GM12878 (cell line): ENCODE measurements at regions not wholly inside any gene's neighbourhood (a gene's known extent, or its start where the extent isn't known, plus 50 kb on each side); places are given as distances from the start of the nearest gene placed in this dataset.
"Not testable (repeated sequence)": the region's sequence is repeated elsewhere in the genome, so short reads cannot be mapped to it uniquely, and the experiment has no call there.

Experiments
- ATAC-seq: fragments of 200-7000 bp; cut with Tn5 transposase; 3 replicates; pipeline ENCODE4 v1.9.1; 2020; ENCODE audit warnings: mild to moderate bottlenecking, moderate library complexity
- BruUV-seq: library from RNA; stranded (reverse); fragments of 400-500 nt; replicated peaks from 2 replicates; lab custom pipeline; 2021; lab: Mats Ljungman, UMichigan
- CTCF ChIA-PET: fragments of 300-600 bp; sonication (Branson Sonifier 250); formaldehyde crosslinking; extraction: SDS; loops from one replicate; lab custom pipeline; 2021; ENCODE audit warnings: inconsistent platforms; lab: Yijun Ruan, JAX
- POLR2A ChIA-PET: fragments of 350-600 bp; formaldehyde crosslinking; extraction: SDS; loops from one replicate; lab custom pipeline; 2021; ENCODE audit warnings: inconsistent platforms; lab: Charles Lee
- RAD21 ChIA-PET: fragments of 300-600 bp; sonication (Branson Sonifier 250); formaldehyde crosslinking; loops from one replicate; lab custom pipeline; 2023; ENCODE audit warnings: antibody characterized with exemption; ENCODE audit not compliant: unreplicated experiment; lab: Charles Lee
- SMC1A ChIA-PET: fragments of 300-600 bp; sonication (Branson Sonifier 250); formaldehyde crosslinking; loops from one replicate; lab custom pipeline; 2023; ENCODE audit not compliant: unreplicated experiment, uncharacterized antibody; lab: Charles Lee
- DNase-seq: peaks from one replicate; pipeline ENCODE4 v3.0.0-alpha.2; 2011; ENCODE audit warnings: low read depth, low spot score
- FAIRE-seq: peaks from 3 replicates; lab custom pipeline; 2011; peaks lifted over from hg19 to GRCh38; lab: Jason Lieb, UNC
- H2AFZ ChIP-seq: 2 replicates; pipeline ENCODE4 v1.6.0; 2011; ENCODE audit warnings: low read depth, low read length, control low read depth; ENCODE audit not compliant: control insufficient read depth
- H3K27ac ChIP-seq: 2 replicates; pipeline ENCODE4 v1.5.1; 2011; ENCODE audit warnings: control low read depth; ENCODE audit not compliant: control insufficient read depth, insufficient read depth
- H3K27me3 ChIP-seq, 2 experiments: replicated peaks in 1 of 2; 2 replicates each; pipeline versions ENCODE4 v1.6.0 to v1.6.1; 2011; ENCODE audit warnings: low read length in 1 of 2; ENCODE audit not compliant: control insufficient read depth in 2 of 2, insufficient read depth in 2 of 2
- H3K36me3 ChIP-seq, 2 experiments: 2 replicates each; pipeline ENCODE4 v1.5.1; 2011; ENCODE audit warnings: low read length in 1 of 2; ENCODE audit not compliant: control insufficient read depth in 2 of 2, insufficient read depth in 2 of 2
- H3K4me1 ChIP-seq: 2 replicates; pipeline ENCODE4 v1.6.1; 2011; ENCODE audit warnings: mild to moderate bottlenecking, low read length, moderate library complexity, mixed read lengths; ENCODE audit not compliant: control insufficient read depth, insufficient read depth
- H3K4me2 ChIP-seq: 2 replicates; pipeline ENCODE4 v1.6.0; 2011; ENCODE audit warnings: control low read depth; ENCODE audit not compliant: control insufficient read depth, insufficient read depth
- H3K4me3 ChIP-seq: fragments of 200-600 bp; sonication (generic); 2 replicates; pipeline ENCODE4 v1.5.1; 2016
- H3K79me2 ChIP-seq: 2 replicates; pipeline ENCODE4 v1.6.0; 2011; ENCODE audit warnings: low read length; ENCODE audit not compliant: control insufficient read depth, insufficient read depth
- H3K9ac ChIP-seq: 2 replicates; pipeline ENCODE4 v1.8.0; 2011; ENCODE audit warnings: low read length, control low read depth, mixed read lengths; ENCODE audit not compliant: control insufficient read depth, insufficient read depth
- H3K9me3 ChIP-seq: replicated peaks from 3 replicates; pipeline ENCODE4 v1.5.1; 2011; ENCODE audit warnings: mild to moderate bottlenecking, low read length; ENCODE audit not compliant: control insufficient read depth, insufficient read depth
- H4K20me1 ChIP-seq: 2 replicates; pipeline ENCODE4 v1.6.0; 2011; ENCODE audit not compliant: control insufficient read depth, insufficient read depth
- BCL11A ChIP-seq: IDR thresholded peaks from 2 replicates; pipeline ENCODE4 v1.6.1; 2011; ENCODE audit warnings: low read depth, low read length
- CHD2 ChIP-seq: IDR thresholded peaks from 2 replicates; pipeline ENCODE4 v1.6.1; 2011; ENCODE audit warnings: low read depth, low read length, improper control_type of control experiment, borderline replicate concordance
- GATAD2B ChIP-seq: fragments of 450-650 bp; conservative IDR thresholded peaks from 2 replicates; pipeline ENCODE4 v1.6.1; 2017; ENCODE audit warnings: low read depth, mild to moderate bottlenecking, moderate library complexity
- IKZF2 ChIP-seq, 2 experiments: fragments of 450-650 bp; IDR thresholded peaks; 2 replicates each; pipeline ENCODE4 v1.6.1; 2017; ENCODE audit warnings: mild to moderate bottlenecking in 2 of 2, moderate library complexity in 2 of 2
- MYB ChIP-seq: fragments of 150-350 bp; IDR thresholded peaks from 2 replicates; pipeline ENCODE4 v1.6.1; 2014; ENCODE audit warnings: mild to moderate bottlenecking, low read depth, low read length, borderline replicate concordance
- NFYB ChIP-seq: IDR thresholded peaks from 2 replicates; pipeline ENCODE4 v1.6.1; 2011; ENCODE audit warnings: low read depth, mild to moderate bottlenecking, low read length, improper control_type of control experiment, moderate library complexity; ENCODE audit not compliant: insufficient read depth
- RCOR1 ChIP-seq: conservative IDR thresholded peaks from 2 replicates; pipeline ENCODE4 v1.6.1; 2012; ENCODE audit warnings: low read depth, low read length, improper control_type of control experiment
- TARDBP ChIP-seq: IDR thresholded peaks from 2 replicates; pipeline ENCODE4 v1.6.1; 2016; ENCODE audit warnings: borderline replicate concordance
- ZBED1 ChIP-seq: IDR thresholded peaks from 2 replicates; pipeline ENCODE4 v1.6.1; 2016; ENCODE audit warnings: borderline replicate concordance
- ZNF622 ChIP-seq: fragments of 450-650 bp; IDR thresholded peaks from 2 replicates; pipeline ENCODE4 v1.6.1; 2017; ENCODE audit warnings: mild to moderate bottlenecking, inconsistent platforms
- WGBS: methylation state at CpG from one replicate; pipeline ENCODE4 v1.1.6; 2016; ENCODE audit warnings: low lambda C conversion rate; ENCODE audit not compliant: insufficient replicate concordance, insufficient coverage; ENCODE audit errors: missing lambda C conversion rate; 5-methylcytosine and 5-hydroxymethylcytosine counted together
- in situ Hi-C: fragments of 300-500 bp; cut with MboI; formaldehyde crosslinking; loops from 9 replicates; pipeline ENCODE4 v1.14.3; 2018; ENCODE audit warnings: mixed read lengths
- intact Hi-C: fragments of 100-400 bp; cut with micrococcal nuclease; formaldehyde crosslinking; loops from one replicate; pipeline ENCODE4 v1.14.2; 2022; ENCODE audit not compliant: unreplicated experiment

DNA sequence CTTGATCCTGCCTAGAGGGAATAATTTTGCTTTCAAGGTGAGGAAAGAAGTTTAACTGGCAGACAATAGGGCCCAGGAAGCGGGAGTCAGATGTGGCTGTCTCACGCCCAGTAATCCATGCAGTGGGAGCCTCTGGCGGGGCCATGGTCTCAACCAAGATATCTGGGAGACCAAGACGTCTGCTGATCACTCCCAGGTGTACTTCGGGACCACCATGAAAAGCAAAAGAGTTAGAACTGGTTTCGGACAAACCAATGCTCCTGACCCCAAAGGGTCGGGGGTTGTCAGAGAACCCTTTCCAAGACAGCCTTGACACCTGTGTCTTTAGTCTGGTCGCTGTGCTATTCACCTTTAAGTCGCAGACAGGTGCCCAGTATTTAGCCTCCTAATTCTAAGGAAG lies 256.9 kb upstream of the MBL2 start:
- CTCF ChIA-PET, result interaction anchor here (1.1 kb wide), 1 partner anchor 72 kb away, joined by 4 read pairs; no protein-coding TSS in a partner anchor
- H3K4me3 ChIP-seq, result no peak overlapping the region
- no peaks in the 10 kb centered on the region; the same call in 1 of the 2 replicates for H3K4me1 ChIP-seq
- H4K20me1 ChIP-seq, result no peaks in the 10 kb centered on the region
- H3K27me3 ChIP-seq, result no peaks in the 10 kb centered on the region
- no peaks in the 10 kb centered on the region for H3K36me3 ChIP-seq
- no peaks in the 10 kb centered on the region for H3K79me2 ChIP-seq
- POLR2A ChIA-PET, result no interaction called here
- H3K9ac ChIP-seq, result no peak overlapping the region
- 40% methylated on average over 9 of the region's 9 CpGs for WGBS
- DNase-seq (no peak), FAIRE-seq (no peak), ATAC-seq (no peak)
- in situ Hi-C loops (no loop called here), intact Hi-C loops (no loop called here)
- no peak overlapping the region for H2AFZ ChIP-seq
- no peaks in the 10 kb centered on the region for H3K9me3 ChIP-seq
- no peak overlapping the region for H3K4me2 ChIP-seq
- RAD21 ChIA-PET, result interaction anchor here (1.0 kb wide), 1 partner anchor 22 kb away, joined by 3 read pairs; no protein-coding TSS in a partner anchor
- H3K27ac ChIP-seq, result no peak overlapping the region
- no peak for TF ChIP-seq IKZF2 (IDR thresholded peaks at IDR 0.05)
- no peak for TF ChIP-seq MYB
- no peak for TF ChIP-seq TARDBP
- no peak for TF ChIP-seq NFYB
- TF ChIP-seq GATAD2B, result no peak
- no peak for TF ChIP-seq RCOR1
- no peak for TF ChIP-seq BCL11A
- no peak for TF ChIP-seq CHD2
- TF ChIP-seq ZBED1, result no peak
- TF ChIP-seq ZNF622, result no peak
- SMC1A ChIA-PET, result interaction anchor here (0.8 to 1.7 kb wide), 5 partner anchors 11 to 77 kb away, joined by 3 to 8 read pairs (median 4); no protein-coding TSS in a partner anchor
- no TSS peak for BruUV-seq

DNA sequence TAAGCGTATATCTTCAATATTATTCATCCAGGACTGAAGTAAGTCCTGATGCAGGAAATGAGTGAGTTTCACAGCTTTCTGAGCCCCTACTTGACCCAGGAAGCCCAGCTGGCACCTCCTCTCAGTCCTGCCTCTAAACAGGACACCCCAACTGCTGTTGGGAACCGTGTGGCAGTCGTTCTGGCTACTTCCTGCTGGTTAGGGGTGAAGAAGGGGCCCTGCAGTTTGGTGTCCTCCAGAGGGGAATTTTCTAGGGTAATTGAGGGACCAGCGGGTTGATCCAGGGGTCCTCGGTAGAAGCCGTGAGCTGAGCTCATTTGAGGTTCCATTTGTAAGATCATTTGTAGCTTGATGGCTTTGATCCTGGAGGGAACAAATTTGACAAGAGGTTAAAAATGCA lies 253.2 kb upstream of the MBL2 start:
- ChIA-PET POLR2A (interaction anchor here (1.0 to 1.1 kb wide), 3 partner anchors 11 to 69 kb away, joined by 3 to 5 read pairs (median 4); no protein-coding TSS in a partner anchor), RAD21 (interaction anchor here (1.5 to 2.2 kb wide), 3 partner anchors 19 to 107 kb away, joined by 4 to 6 read pairs (median 5); no protein-coding TSS in a partner anchor), CTCF (interaction anchor here (1.2 to 1.9 kb wide), 4 partner anchors 10 to 61 kb away, joined by 3 to 7 read pairs (median 4); no protein-coding TSS in a partner anchor), SMC1A (interaction anchor here (0.6 to 2.4 kb wide), 17 partner anchors 8 to 405 kb away, joined by 3 to 12 read pairs (median 4); no protein-coding TSS in a partner anchor)
- DNase-seq, H4K20me1 ChIP-seq, H3K4me3 ChIP-seq, intact Hi-C loops, H3K79me2 ChIP-seq, ATAC-seq, in situ Hi-C loops, FAIRE-seq, H3K4me2 ChIP-seq, H3K36me3 ChIP-seq, H3K9me3 ChIP-seq, BruUV-seq, H3K4me1 ChIP-seq, H3K27ac ChIP-seq, H3K9ac ChIP-seq, H3K27me3 ChIP-seq: not testable (repeated sequence)
- peak overlapping the region; percentile 63 for H2AFZ ChIP-seq
- 46% methylated on average over 6 of the region's 6 CpGs for WGBS
